ENCODE measurements at regions not wholly inside any gene's neighbourhood (a gene's known extent, or its start where the extent isn't known, plus 50 kb on each side); places are given as distances from the start of the nearest gene placed in this dataset.

- TF ChIP-seq CTCF (conservative IDR thresholded peaks at IDR 0.05) (no peak), EZH2 (IDR thresholded peaks at IDR 0.05; ENCODE audit: low read depth) (no peak)
Observed at GRCh38 chr20:54933212-54933904, 458.0 kb downstream of the DOK5 start.

All from PC-9 (cell line).